ENCODE measurements at regions not wholly inside any gene's neighbourhood (a gene's known extent, or its start where the extent isn't known, plus 50 kb on each side); places are given as distances from the start of the nearest gene placed in this dataset.

DNA sequence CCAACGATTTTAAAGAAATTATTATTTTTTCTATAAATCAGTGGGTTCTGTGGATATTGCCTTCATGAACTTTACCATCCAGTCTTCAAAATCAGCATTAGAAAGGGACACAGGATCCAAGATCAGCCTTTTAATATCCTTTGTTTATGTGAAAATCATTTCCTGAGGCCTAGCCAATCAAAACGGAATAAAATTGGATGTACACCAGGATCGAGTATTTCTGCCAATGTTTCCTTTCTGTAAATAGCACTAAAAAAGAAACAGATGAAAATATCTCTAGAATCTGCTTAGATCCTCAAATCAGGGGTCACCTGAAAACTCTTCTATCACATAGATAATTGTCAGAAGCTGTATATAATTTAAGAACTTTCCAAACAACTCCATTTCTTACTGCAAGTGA lies 1598.5 kb downstream of the LRRC4C start:
- no peak overlapping the region for H3K27ac ChIP-seq
- TF ChIP-seq CTCF (IDR thresholded peaks at IDR 0.05) (no peak), ZFX (IDR thresholded peaks at IDR 0.05; ENCODE audit: borderline replicate concordance) (no peak)

GRCh38 chr11:39817241-39817640 lies 1642.2 kb downstream of the LRRC4C start:
- no peak for TF ChIP-seq CTCF (IDR thresholded peaks at IDR 0.05)
- TF ChIP-seq ZFX (IDR thresholded peaks at IDR 0.05; ENCODE audit: borderline replicate concordance), result no peak
- H3K27ac ChIP-seq, result no peak overlapping the region

DNA sequence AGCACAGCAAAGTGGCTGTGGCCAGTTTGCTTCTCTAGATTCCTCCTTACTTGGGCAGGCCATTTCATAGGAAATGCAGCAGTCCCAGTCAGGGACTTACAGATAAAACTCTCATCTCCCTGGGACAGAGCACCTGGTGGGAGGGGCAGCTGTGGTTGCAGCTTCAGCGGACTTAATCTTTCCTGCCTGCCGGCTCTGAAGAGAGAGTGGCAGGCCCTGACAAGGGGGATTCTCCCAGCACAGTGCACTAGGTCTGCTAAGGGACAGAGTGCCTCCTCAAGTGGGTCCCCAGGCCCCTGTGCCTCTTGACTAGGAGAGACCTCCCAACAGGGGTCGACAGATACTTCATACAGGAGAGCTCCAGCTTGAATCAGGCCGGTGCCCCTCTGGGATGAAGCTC lies 1649.1 kb downstream of the LRRC4C start:
- TF ChIP-seq CTCF (IDR thresholded peaks at IDR 0.05), result no peak
- no peak for TF ChIP-seq ZFX (IDR thresholded peaks at IDR 0.05; ENCODE audit: borderline replicate concordance)
- no peak overlapping the region for H3K27ac ChIP-seq

GRCh38 chr11:39809833-39810232 lies 1649.6 kb downstream of the LRRC4C start:
- no peak for TF ChIP-seq ZFX (IDR thresholded peaks at IDR 0.05; ENCODE audit: borderline replicate concordance)
- TF ChIP-seq CTCF (IDR thresholded peaks at IDR 0.05), result no peak
- no peak overlapping the region for H3K27ac ChIP-seq

GRCh38 chr11:39807904-39808303 lies 1651.5 kb downstream of the LRRC4C start:
- no peak overlapping the region for H3K27ac ChIP-seq
- TF ChIP-seq ZFX (IDR thresholded peaks at IDR 0.05; ENCODE audit: borderline replicate concordance), result no peak
- TF ChIP-seq CTCF (IDR thresholded peaks at IDR 0.05), result no peak

GRCh38 chr11:39806652-39807051 lies 1652.8 kb downstream of the LRRC4C start:
- H3K27ac ChIP-seq, result no peak overlapping the region
- TF ChIP-seq CTCF (IDR thresholded peaks at IDR 0.05) (no peak), ZFX (IDR thresholded peaks at IDR 0.05; ENCODE audit: borderline replicate concordance) (no peak)

DNA sequence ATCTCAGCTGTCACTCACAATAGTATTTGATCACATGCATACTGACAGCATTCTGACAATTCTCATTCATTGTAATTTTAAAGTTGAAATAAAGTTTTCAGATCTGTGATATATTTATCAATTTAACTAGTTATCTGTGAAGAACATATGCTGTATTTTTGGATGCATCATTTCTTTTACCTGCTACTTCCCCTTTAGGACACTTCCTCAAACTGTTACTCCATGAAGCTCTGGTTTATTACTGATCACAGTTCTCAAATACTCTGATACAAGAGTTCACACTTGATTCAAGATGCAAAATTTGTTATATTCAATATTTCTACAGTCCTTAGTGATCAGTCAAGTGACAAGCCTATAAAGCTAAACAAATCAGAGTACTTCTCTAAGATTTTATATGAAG lies 1655.2 kb downstream of the LRRC4C start:
- no peak for TF ChIP-seq CTCF (IDR thresholded peaks at IDR 0.05)
- no peak for TF ChIP-seq ZFX (IDR thresholded peaks at IDR 0.05; ENCODE audit: borderline replicate concordance)
- no peak overlapping the region for H3K27ac ChIP-seq

Data from 22Rv1 (cell line).